HG02852 (cell line): ENCODE measurements at regions not wholly inside any gene's neighbourhood (a gene's known extent, or its start where the extent isn't known, plus 50 kb on each side); places are given as distances from the start of the nearest gene placed in this dataset.

ENCODE experiments used
- ATAC-seq: cut with Tn5 transposase; IDR thresholded peaks from one replicate; pipeline ENCODE4 v1.9.1; 2021; ENCODE audit warnings: mild to moderate bottlenecking, moderate library complexity; ENCODE audit not compliant: unreplicated experiment

- ATAC-seq, result no peak
Measured at GRCh38 chr2:164306872-164307271, 314.4 kb downstream of the GRB14 start.

GRCh38 chr2:164302786-164303185, 318.5 kb downstream of the GRB14 start:
- ATAC-seq, result no peak

DNA sequence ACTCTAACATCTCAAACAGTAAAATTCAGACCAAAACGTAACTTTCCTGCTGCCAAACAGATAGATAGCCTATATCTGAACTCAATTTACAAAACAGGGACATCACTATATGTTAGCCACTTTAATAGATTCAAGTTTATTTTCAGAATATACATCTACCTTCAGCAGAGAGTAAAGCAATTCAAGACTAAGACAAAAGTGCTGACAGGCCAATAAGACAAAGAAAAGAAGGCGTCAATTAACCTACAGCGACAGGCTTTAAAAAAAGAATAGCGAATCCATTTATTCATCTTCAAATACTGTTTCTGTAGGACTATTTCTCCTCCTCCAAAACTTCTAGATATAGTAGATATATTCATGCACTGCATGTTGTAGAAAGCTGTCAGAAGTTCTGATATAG, 333.0 kb downstream of the GRB14 start:
- no peak for ATAC-seq

DNA sequence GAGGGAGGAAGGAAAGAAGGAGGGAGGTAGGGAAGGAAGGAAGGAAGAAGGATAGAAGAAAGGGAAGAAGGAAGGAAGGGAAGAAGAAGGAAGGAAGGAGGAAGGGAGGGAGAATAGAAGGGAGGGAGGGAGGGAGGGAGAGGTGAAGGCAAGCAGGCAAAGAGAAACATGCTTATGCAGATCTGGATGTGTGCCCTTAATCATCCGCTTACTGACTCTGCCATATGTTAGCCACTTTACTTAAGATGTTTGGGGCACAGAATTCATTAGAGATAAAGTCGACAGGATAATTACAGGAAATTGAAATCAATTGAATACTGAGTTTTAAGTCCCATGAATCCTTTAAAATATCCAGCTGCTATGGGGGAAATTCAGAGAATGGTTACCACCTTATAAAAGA, 334.2 kb downstream of the GRB14 start:
- no peak for ATAC-seq

DNA sequence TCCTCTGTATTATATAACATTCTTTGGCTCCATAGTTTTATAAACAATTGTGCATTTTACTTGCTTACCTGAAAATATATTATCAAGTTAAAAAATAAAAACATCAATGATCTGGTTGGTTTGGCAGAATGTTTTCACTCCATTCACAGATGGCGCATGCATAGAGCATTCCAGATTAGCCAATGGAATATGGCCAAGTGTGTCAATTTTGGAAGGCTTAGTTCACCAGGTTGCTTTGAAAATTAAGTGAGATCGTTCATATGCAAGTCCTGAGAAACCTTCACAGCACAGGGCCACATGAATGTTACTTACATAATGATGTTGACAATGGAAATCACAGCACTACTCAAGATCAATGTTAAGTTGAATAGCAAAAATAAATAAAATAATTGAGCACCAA, 335.7 kb downstream of the GRB14 start:
- no peak for ATAC-seq

- no peak for ATAC-seq
Measured at GRCh38 chr2:164281896-164282295, 339.4 kb downstream of the GRB14 start.

DNA sequence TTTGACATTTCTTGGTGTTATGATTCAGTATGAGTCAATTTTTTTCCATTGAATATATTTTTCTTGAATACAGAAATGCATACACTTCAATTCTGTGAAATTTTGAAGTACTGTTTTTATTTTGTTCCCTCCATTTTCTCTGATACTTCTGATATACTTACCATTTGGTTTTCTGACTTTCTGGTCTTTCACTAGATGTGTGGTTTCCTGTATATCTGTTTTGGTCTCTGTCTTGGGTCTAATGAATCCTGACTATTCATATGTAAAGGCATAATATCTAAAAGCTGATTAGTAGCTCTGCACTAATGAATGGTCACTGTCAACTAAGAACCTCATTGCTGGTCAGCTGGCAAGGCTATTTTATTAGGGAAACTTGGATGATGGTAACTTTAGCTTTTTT, 345.6 kb downstream of the GRB14 start:
- no peak for ATAC-seq

GRCh38 chr2:164260506-164260905, 360.8 kb downstream of the GRB14 start:
- no peak for ATAC-seq

DNA sequence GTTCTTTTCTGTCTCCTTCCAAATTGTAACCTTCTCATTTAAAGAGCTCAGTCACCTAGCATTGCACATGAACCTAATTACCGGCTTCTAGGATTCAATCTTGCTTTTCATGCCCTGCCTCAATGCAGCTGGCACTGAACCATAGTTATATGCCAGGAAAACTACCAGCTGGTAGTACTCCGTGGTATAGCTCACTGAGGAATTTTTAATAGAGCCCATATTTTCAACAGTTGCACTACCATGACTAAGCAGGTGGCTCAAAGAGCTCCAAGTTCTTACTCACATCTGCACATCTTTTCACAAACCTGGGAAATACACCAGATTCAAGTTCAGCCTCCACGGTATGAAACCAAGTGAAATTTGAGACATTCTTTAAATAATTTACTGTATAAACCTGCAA, 363.5 kb downstream of the GRB14 start:
- no peak for ATAC-seq

DNA sequence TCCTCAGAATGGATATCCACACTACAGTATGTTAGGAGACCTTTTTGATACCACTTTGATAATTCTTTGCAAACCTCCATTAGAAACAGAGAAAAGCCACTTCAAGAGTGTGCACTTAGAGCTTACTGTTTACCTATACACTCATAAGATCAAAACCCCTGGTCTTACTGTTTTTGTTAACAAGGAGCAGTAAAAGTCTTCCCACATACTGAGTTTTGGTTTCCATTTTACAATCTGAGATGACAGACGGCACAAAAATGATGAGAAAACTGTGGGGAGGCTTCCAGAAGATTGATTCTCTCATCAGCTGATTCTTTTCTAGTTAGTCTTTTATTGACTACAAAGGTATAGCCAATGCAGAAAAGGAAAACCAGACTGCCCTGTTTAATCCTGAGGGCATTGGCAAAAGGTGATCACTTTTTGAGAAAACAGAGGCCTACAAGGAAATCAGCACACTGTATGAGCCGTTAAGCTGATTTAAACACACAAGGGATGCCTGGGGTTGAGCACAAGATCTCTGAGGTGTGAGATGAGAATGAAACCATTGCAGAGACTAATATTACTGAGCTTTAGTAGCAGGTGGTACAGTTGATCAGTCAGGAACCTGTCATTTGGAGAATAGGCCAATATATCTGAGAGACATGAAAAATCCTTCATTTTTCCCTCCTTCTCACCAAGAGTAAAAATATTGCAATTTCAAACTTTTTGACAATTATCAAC, 368.6 kb downstream of the GRB14 start:
- peak; percentile 95 for ATAC-seq

DNA sequence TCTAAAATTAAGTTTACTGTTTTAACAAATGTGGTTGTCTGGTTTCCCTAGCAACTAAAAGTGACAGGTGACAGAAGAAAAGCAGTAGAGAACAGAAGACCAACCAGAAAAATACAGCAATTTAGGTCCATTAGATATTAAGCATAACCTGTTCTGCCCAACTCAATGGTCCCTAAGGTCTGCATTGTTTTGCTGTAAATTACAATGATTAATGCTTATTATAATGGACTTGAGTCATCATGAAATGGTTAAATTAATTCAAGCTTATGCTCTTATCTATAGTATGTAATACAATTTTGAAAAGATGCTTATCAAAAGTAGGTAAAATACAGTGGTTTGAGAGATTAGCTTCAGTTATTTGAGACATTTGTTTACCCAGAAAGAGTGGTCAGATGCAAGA, 378.0 kb downstream of the GRB14 start:
- no peak for ATAC-seq

- ATAC-seq, result no peak
Measured at GRCh38 chr2:164242409-164242808, 378.9 kb downstream of the GRB14 start.

DNA sequence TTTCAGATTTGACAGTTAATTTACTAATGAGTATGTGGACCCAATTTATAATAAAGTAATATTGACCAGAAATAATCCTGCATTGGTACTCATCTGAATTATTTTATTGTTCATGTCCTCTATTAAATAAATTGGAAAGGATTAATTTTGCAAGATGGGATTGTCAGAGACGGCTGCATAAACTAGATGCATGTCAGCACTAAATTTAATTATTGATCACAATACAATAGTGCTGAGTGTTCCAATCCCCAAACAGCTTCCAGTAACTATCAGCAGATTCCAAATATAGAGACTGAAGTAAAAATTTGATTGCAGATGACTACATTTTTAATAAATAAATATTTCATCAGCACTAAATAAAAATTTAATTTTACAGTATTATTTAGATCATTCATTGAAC, 387.2 kb downstream of the GRB14 start:
- no peak for ATAC-seq

DNA sequence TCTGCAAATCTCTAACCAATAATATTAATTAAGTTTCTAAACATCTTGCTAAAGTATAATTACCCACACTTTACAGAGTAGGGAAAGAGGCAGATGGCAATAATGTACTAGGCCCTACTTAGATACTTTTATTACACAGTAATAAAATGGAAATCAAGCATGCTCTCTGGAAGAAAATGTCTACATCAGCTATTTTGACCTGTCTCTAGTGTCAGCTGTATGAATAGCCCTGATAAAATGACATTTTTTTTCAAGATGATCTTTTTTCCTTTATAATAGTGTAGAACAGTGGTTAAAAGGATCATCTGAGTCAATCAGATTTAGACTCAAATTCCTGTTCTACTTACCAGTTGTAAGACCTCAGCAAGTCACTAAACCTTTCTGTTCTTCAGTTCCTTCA, 397.3 kb downstream of the GRB14 start:
- ATAC-seq, result no peak

DNA sequence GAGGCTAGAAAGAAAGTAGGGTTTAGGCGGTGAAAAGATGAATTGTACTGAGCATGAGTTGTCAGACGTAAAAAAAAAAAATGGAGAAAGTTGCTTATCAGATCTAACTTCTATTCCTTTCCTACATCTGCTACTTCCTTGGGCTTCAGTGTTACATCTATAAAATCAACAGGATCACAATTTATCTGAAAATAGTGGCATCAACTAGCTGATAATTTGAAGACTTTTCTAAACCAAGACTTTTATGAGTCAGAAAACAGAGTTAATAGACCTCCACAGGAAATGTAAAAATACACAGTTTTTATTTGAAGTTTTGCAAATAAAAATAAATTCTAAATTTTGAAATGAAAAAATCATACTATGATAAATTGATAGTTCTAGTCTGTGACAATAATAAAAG, 399.8 kb downstream of the GRB14 start:
- no peak for ATAC-seq

GRCh38 chr2:164220265-164220664, 401.0 kb downstream of the GRB14 start:
- no peak for ATAC-seq

DNA sequence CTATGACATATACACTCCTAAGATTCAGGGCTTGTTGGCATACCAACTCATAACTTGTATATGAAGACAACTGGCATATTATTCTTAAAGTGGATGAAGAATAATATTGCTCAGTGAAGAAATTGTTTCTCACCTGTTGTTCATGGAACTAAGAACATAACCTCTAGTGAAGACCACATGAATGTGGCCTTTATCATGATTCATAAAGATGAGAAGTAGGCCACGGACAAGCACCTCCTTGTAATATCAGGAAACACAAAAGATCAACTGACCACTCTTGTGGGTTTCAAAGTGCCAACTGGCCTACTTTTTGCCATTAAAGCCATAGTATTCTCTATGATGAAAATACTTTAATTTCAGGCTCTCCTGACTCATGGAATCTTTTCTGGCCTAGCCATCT, 407.4 kb downstream of the GRB14 start:
- ATAC-seq, result no peak

- no peak for ATAC-seq
Measured at GRCh38 chr2:164205347-164205746, 415.9 kb downstream of the GRB14 start.

DNA sequence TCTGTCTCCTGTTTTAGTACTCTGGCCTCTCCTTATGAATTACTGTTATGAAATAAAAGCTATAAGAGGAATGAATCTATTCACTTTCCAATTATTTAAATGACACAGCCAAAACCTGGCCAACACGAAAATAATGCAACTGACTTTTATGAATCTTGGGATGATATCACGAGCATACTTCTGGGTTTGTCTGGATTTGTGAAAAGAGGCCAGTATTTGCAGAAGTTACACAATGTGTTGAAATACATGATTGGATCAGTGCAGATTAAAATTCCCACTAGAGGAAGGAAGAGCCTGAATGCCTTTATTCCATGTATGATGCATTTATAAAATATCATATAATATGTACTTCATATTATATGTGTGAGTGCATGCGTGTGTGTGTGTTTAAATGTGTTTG, 418.2 kb downstream of the GRB14 start:
- ATAC-seq, result no peak

GRCh38 chr2:164198256-164198655, 423.0 kb downstream of the GRB14 start:
- ATAC-seq, result no peak

DNA sequence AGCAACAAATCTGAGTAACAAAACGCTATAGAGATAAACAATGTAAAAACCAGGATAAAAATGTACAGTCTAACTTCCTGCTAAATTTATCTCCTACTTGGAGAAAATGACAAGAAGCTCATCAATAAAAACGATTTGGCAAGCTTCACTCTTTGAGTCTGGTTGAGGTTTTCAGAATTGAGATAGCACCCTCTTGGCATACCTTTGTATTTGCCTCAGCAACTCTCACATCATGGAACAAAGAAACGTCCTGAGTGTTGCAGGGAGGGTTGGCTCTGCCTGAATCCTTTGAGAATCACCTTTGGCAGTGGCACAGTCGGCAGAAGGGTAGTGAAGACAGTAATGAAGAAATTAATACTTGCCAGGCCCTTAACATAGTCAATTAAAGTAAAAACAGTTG, 430.6 kb downstream of the GRB14 start:
- ATAC-seq, result no peak

DNA sequence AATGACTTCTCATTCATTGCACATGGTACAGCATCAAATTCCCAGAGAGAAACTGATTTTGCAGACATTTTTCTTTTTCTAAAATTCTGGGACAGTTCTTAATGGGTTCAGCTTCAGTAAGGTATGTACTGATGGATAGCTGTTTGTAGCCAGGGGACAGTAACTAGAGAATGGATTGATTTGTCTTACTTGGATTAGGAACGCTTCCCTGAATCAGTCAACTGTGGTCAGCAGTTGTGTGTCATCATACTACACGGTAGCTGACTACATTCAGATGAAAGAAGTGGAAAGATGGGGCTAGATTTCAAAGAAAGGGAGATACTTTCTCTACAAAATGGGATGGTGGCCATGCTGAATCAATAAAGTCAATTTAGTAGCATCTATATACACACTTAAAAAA, 431.4 kb downstream of the GRB14 start:
- ATAC-seq, result no peak

DNA sequence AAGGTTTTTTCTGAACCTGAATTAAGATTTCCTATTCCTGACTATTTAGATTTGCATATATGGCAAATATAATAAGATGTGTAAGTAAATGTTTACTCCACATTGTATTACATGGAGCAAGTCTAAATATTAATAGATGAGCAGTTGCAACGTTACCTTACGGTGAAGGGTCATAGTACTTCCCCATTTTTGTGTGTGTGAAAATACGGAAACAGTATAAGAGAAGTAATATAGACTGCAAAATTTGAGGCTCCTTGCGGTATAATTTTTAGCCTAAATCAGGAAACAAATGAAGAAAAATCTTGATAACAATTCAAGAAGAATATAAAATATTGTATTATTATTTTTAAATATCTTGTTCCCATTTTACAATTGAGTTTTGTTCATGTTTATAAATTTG, 434.2 kb downstream of the GRB14 start:
- no peak for ATAC-seq
